Right atrium auricular region (tissue), 2 donors: ENCODE measurements at regions not wholly inside any gene's neighbourhood (a gene's known extent, or its start where the extent isn't known, plus 50 kb on each side); places are given as distances from the start of the nearest gene placed in this dataset.
"Not testable (repeated sequence)": the region's sequence is repeated elsewhere in the genome, so short reads cannot be mapped to it uniquely, and the experiment has no call there.

Experiments used
- DNase-seq: peaks from one replicate; pipeline ENCODE4 v3.0.0-alpha.2; 2019; ENCODE audit warnings: low spot score
- H3K27ac ChIP-seq, 2 donors: fragments of 200-600 bp; sonication (generic); 1 replicate in 1 of 2; 2 replicates in 1 of 2; pipeline ENCODE4 v1.5.1; 2016 to 2019
- H3K27me3 ChIP-seq, 2 donors: fragments of 200-600 bp; sonication (generic); one replicate each; pipeline versions ENCODE4 v1.5.1 to v1.6.0; 2017 to 2019
- H3K36me3 ChIP-seq: fragments of 200-600 bp; sonication (generic); one replicate; pipeline ENCODE4 v1.5.1; 2016
- H3K4me1 ChIP-seq, 2 donors: fragments of 200-600 bp; sonication (generic); one replicate each; pipeline versions ENCODE4 v1.5.1 to v1.6.0; 2017 to 2019
- H3K4me3 ChIP-seq, 2 donors: fragments of 200-600 bp; sonication (generic); 1 replicate in 1 of 2; 2 replicates in 1 of 2; pipeline ENCODE4 v1.5.1; 2017 to 2019; ENCODE audit warnings: mild to moderate bottlenecking in 1 of 2, moderate library complexity in 1 of 2
- H3K9me3 ChIP-seq, 2 donors: fragments of 200-600 bp; sonication (generic); one replicate each; pipeline ENCODE4 v1.5.1; 2019
- CTCF ChIP-seq, 2 donors: fragments of 200-600 bp; sonication (generic); IDR thresholded peaks; one replicate each; pipeline ENCODE4 v1.5.1; 2019; ENCODE audit warnings: antibody characterized with exemption in 2 of 2

GRCh38 chr6:128595544-128595943 lies 75.1 kb upstream of the PTPRK start:
- no peaks in the 10 kb centered on the region for H3K36me3 ChIP-seq
- no peaks in the 10 kb centered on the region for H3K9me3 ChIP-seq
- no peaks in the 10 kb centered on the region for H3K27me3 ChIP-seq
- TF ChIP-seq CTCF (IDR thresholded peaks at IDR 0.05), result no peak
- H3K4me3 ChIP-seq, result no peak overlapping the region
- DNase-seq, result no peak
- H3K4me1 ChIP-seq, result peaks cover 0 to 14% of the 10 kb centered on the region in 2 donors
- peak overlapping the region in 1 of 2 donors; percentile 14 for H3K27ac ChIP-seq

- H3K36me3 ChIP-seq, result no peaks in the 10 kb centered on the region
- H3K27me3 ChIP-seq, result no peaks in the 10 kb centered on the region
- H3K9me3 ChIP-seq, result peaks cover 0 to 5% of the 10 kb centered on the region in 2 donors
- no peak overlapping the region for H3K4me3 ChIP-seq
- DNase-seq, result no peak
- H3K4me1 ChIP-seq, result no peaks in the 10 kb centered on the region
- H3K27ac ChIP-seq, result no peak overlapping the region
- no peak for TF ChIP-seq CTCF (IDR thresholded peaks at IDR 0.05)
Observed at GRCh38 chr6:128586095-128586494, 65.7 kb upstream of the PTPRK start.

GRCh38 chr6:128580224-128581110 lies 60.1 kb upstream of the PTPRK start:
- H3K4me3 ChIP-seq, result peak overlapping the region; percentile 9 to 24
- DNase-seq, result peak; percentile 58
- H3K36me3 ChIP-seq, result no peaks in the 10 kb centered on the region
- H3K27ac ChIP-seq, result no peak overlapping the region
- H3K27me3 ChIP-seq, result no peaks in the 10 kb centered on the region
- no peak for TF ChIP-seq CTCF (IDR thresholded peaks at IDR 0.05)
- H3K9me3 ChIP-seq, result no peaks in the 10 kb centered on the region
- H3K4me1 ChIP-seq, result no peaks in the 10 kb centered on the region

GRCh38 chr6:128575254-128575653 lies 54.9 kb upstream of the PTPRK start:
- not testable (repeated sequence) for H3K27ac ChIP-seq, H3K36me3 ChIP-seq, H3K4me1 ChIP-seq, H3K9me3 ChIP-seq, H3K4me3 ChIP-seq, H3K27me3 ChIP-seq, DNase-seq

- no peaks in the 10 kb centered on the region for H3K27me3 ChIP-seq
- no peak for DNase-seq
- no peaks in the 10 kb centered on the region for H3K36me3 ChIP-seq
- H3K4me1 ChIP-seq, result peaks cover 0 to 9% of the 10 kb centered on the region in 2 donors
- no peak for TF ChIP-seq CTCF (IDR thresholded peaks at IDR 0.05)
- no peak overlapping the region for H3K27ac ChIP-seq
- no peak overlapping the region for H3K4me3 ChIP-seq
- H3K9me3 ChIP-seq, result no peaks in the 10 kb centered on the region
Observed at GRCh38 chr6:128574402-128574801, 54.0 kb upstream of the PTPRK start.

DNA sequence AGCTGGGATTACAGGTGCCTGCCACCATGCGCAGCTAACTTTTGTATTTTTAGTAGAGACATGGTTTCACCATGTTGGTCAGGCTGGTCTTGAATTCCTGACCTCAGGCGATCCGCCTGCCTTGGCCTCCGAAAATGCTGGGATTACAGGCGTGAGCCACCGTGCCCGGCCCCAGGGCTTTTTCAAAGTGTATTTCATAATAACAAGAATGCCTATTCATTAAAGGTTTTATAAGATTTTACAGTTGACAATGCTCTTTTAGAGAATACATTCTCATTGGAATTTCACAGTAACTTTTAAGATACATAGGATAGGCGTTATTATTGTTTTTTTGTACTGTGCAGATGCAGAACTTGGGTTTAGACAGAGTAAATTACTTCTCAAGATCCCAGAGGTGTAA lies 52.6 kb upstream of the PTPRK start:
- H3K27me3 ChIP-seq, result no peaks in the 10 kb centered on the region
- H3K4me1 ChIP-seq, result peaks cover 0 to 9% of the 10 kb centered on the region in 2 donors
- H3K27ac ChIP-seq, result no peak overlapping the region
- no peaks in the 10 kb centered on the region for H3K9me3 ChIP-seq
- TF ChIP-seq CTCF (IDR thresholded peaks at IDR 0.05), result no peak
- no peak for DNase-seq
- H3K36me3 ChIP-seq, result no peaks in the 10 kb centered on the region
- H3K4me3 ChIP-seq, result no peak overlapping the region
